Mesenchymal stem cell (in vitro differentiated cells and primary cell): ENCODE measurements at regions not wholly inside any gene's neighbourhood (a gene's known extent, or its start where the extent isn't known, plus 50 kb on each side); places are given as distances from the start of the nearest gene placed in this dataset.
A peak's percentile ranks its signal among the peaks of the same experiment; 100 is the strongest.

Experiments
- DNase-seq: peaks from one replicate; pipeline ENCODE4 v3.0.0-alpha.2; 2013
- H2AFZ ChIP-seq: one replicate; pipeline ENCODE4 v1.6.1; 2013; ENCODE audit warnings: low read depth, mild to moderate bottlenecking, control low read depth, inconsistent platforms, low read length, moderate library complexity
- H2AK5ac ChIP-seq: 2 replicates; pipeline ENCODE4 v1.6.1; 2013; ENCODE audit warnings: low read length, moderate library complexity, mild to moderate bottlenecking, inconsistent platforms; ENCODE audit not compliant: severe bottlenecking
- H2BK120ac ChIP-seq: one replicate; pipeline ENCODE4 v1.6.1; 2013; ENCODE audit warnings: low read depth, mild to moderate bottlenecking, inconsistent platforms, low read length, moderate library complexity
- H2BK12ac ChIP-seq, 2 experiments: one replicate each; pipeline ENCODE4 v1.6.1; 2013; ENCODE audit warnings: inconsistent platforms in 2 of 2, low read length in 2 of 2, mild to moderate bottlenecking in 2 of 2, moderate library complexity in 2 of 2, control low read depth in 1 of 2
- H2BK15ac ChIP-seq: one replicate; pipeline ENCODE4 v1.6.1; 2013; ENCODE audit warnings: mild to moderate bottlenecking, low read depth, inconsistent platforms; ENCODE audit not compliant: poor library complexity, severe bottlenecking
- H2BK5ac ChIP-seq: 2 replicates; pipeline ENCODE4 v1.6.1; 2013; ENCODE audit warnings: low read depth, mild to moderate bottlenecking, low read length, control low read depth, inconsistent platforms; ENCODE audit not compliant: poor library complexity, severe bottlenecking
- H3K14ac ChIP-seq, 2 experiments: one replicate each; pipeline ENCODE4 v1.6.1; 2013; ENCODE audit warnings: inconsistent platforms in 2 of 2, low read length in 2 of 2, control low read depth in 1 of 2, mild to moderate bottlenecking in 1 of 2, moderate library complexity in 1 of 2
- H3K18ac ChIP-seq, 2 experiments: one replicate each; pipeline ENCODE4 v1.6.1; 2013; ENCODE audit warnings: inconsistent platforms in 2 of 2, low read length in 2 of 2, control low read depth in 1 of 2, low read depth in 1 of 2, mild to moderate bottlenecking in 1 of 2
- H3K23ac ChIP-seq, 2 experiments: one replicate each; pipeline ENCODE4 v1.6.1; 2013; ENCODE audit warnings: inconsistent platforms in 2 of 2, low read length in 2 of 2, mild to moderate bottlenecking in 2 of 2, moderate library complexity in 2 of 2, control low read depth in 1 of 2
- H3K27ac ChIP-seq: 2 replicates; pipeline ENCODE4 v1.5.1; 2013; ENCODE audit warnings: mild to moderate bottlenecking, moderate library complexity, low read length, control low read depth, inconsistent platforms; ENCODE audit not compliant: poor library complexity, severe bottlenecking
- H3K27me3 ChIP-seq, 2 experiments: 2 replicates each; pipeline versions ENCODE4 v1.6.1 to v1.7.0; 2013; ENCODE audit warnings: low read length in 2 of 2, mild to moderate bottlenecking in 2 of 2, moderate library complexity in 2 of 2, control low read depth in 1 of 2, inconsistent platforms in 1 of 2; ENCODE audit not compliant: control insufficient read depth in 1 of 2, insufficient read depth in 1 of 2
- H3K36me3 ChIP-seq, 2 experiments: 2 replicates each; pipeline versions ENCODE4 v1.6.1 to v1.7.0; 2013; ENCODE audit warnings: low read length in 2 of 2, control low read depth in 1 of 2, inconsistent platforms in 1 of 2, low read depth in 1 of 2, mild to moderate bottlenecking in 1 of 2; ENCODE audit not compliant: insufficient read depth in 2 of 2, control insufficient read depth in 1 of 2
- H3K4ac ChIP-seq, 2 experiments: one replicate each; pipeline ENCODE4 v1.6.1; 2013; ENCODE audit warnings: inconsistent platforms in 2 of 2, low read length in 2 of 2, mild to moderate bottlenecking in 2 of 2, moderate library complexity in 2 of 2, control low read depth in 1 of 2, low read depth in 1 of 2
- H3K4me1 ChIP-seq: 2 replicates; pipeline ENCODE4 v1.6.1; 2013; ENCODE audit warnings: low read depth, low read length, control low read depth; ENCODE audit not compliant: control insufficient read depth, insufficient read depth
- H3K4me2 ChIP-seq: 2 replicates; pipeline ENCODE4 v1.6.1; 2013; ENCODE audit warnings: low read length, mild to moderate bottlenecking, inconsistent platforms; ENCODE audit not compliant: poor library complexity, severe bottlenecking
- H3K4me3 ChIP-seq, 2 experiments: 2 replicates each; pipeline versions ENCODE4 v1.5.1 to v1.7.0; 2013; ENCODE audit warnings: low read length in 2 of 2, mild to moderate bottlenecking in 2 of 2, control low read depth in 1 of 2, low read depth in 1 of 2; ENCODE audit not compliant: insufficient read depth in 1 of 2
- H3K79me1 ChIP-seq: replicated peaks from 2 replicates; pipeline ENCODE4 v1.6.1; 2013; ENCODE audit warnings: mild to moderate bottlenecking, control low read depth, low read length, inconsistent platforms; ENCODE audit not compliant: poor library complexity, severe bottlenecking
- H3K9ac ChIP-seq: 2 replicates; pipeline ENCODE4 v1.7.0; 2013; ENCODE audit warnings: mild to moderate bottlenecking, low read length, moderate library complexity
- H3K9me3 ChIP-seq: 2 replicates; pipeline ENCODE4 v1.7.0; 2013; ENCODE audit warnings: mild to moderate bottlenecking, low read length; ENCODE audit not compliant: control insufficient read depth
- H4K8ac ChIP-seq: one replicate; pipeline ENCODE4 v1.6.1; 2013; ENCODE audit warnings: inconsistent platforms, mild to moderate bottlenecking, low read length, moderate library complexity
- H4K91ac ChIP-seq: one replicate; pipeline ENCODE4 v1.6.1; 2013; ENCODE audit warnings: mild to moderate bottlenecking, low read length, inconsistent platforms
- WGBS: methylation state at CpG from one replicate; pipeline ENCODE4 v1.1.7; 2013; ENCODE audit warnings: mixed read lengths; 5-methylcytosine and 5-hydroxymethylcytosine counted together

GRCh38 chr10:35924759-35925158 is 282.7 kb upstream of the FZD8 start:
- Histone ChIP-seq H3K36me3 (no peaks in the 10 kb centered on the region), H2BK12ac (peak overlapping the region; percentile 83 to 89), H3K23ac (no peak overlapping the region), H3K9ac (no peak overlapping the region), H4K91ac (no peak overlapping the region), H3K9me3 (no peaks in the 10 kb centered on the region), H3K4me2 (no peak overlapping the region), H4K8ac (no peak overlapping the region), H3K4ac (no peak overlapping the region), H3K27ac (no peak overlapping the region), H3K79me1 (no peaks in the 10 kb centered on the region), H2BK120ac (peak overlapping the region; percentile 77), H2AK5ac (peak overlapping the region; percentile 98), H2BK5ac (peak overlapping the region; percentile 85), H3K14ac (peak overlapping the region in 1 of 2 experiments; percentile 59), H3K4me1 (peaks cover 13% of the 10 kb centered on the region), H3K27me3 (no peaks in the 10 kb centered on the region), H2AFZ (peak overlapping the region; percentile 55), H3K18ac (peak overlapping the region in 1 of 2 experiments; percentile 54), H3K4me3 (no peak overlapping the region), H2BK15ac (no peak overlapping the region)
- DNase-seq, result no peak
- 40% methylated on average over 1 of the region's 1 CpG for WGBS

- Histone ChIP-seq H2BK12ac (no peak overlapping the region), H3K4me3 (no peak overlapping the region), H3K18ac (peak overlapping the region in 1 of 2 experiments; percentile 16), H3K27ac (no peak overlapping the region), H4K8ac (no peak overlapping the region), H3K9ac (no peak overlapping the region), H3K4ac (no peak overlapping the region), H3K23ac (no peak overlapping the region), H3K9me3 (no peaks in the 10 kb centered on the region), H3K14ac (no peak overlapping the region), H3K4me2 (no peak overlapping the region), H2BK5ac (no peak overlapping the region), H2AFZ (no peak overlapping the region), H2AK5ac (no peak overlapping the region), H3K36me3 (no peaks in the 10 kb centered on the region), H3K4me1 (peaks cover 11% of the 10 kb centered on the region), H2BK120ac (no peak overlapping the region), H3K79me1 (no peaks in the 10 kb centered on the region), H3K27me3 (no peaks in the 10 kb centered on the region), H4K91ac (no peak overlapping the region), H2BK15ac (no peak overlapping the region)
- no peak for DNase-seq
- WGBS, result 100% methylated on average over 4 of the region's 4 CpGs
Observed at GRCh38 chr10:35922876-35923600, 280.9 kb upstream of the FZD8 start.

DNA sequence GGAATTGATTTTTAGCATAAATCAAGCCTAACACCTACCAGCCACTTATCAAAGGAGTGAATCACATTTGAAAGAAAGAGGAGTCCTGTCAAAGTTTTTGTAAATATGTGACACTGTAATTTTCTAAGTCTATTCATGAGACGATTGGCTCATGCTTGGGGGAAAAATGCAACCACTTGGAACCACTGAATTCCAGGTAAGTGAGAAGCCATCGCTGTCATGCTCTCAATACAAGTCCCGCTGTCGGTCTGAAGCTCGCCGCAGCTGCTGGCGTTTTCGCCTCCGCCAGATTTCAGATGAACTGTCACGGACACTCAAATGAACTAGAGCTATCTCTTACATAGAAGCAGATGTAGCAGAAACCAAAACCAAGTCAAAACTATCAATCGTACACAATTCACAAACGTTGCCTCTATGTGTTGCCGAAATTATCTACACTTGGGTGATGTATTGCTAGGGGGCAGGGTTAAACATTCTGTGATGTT is 279.8 kb upstream of the FZD8 start:
- H3K23ac ChIP-seq, result no peak overlapping the region
- 99% methylated on average over 10 of the region's 13 CpGs for WGBS

DNA sequence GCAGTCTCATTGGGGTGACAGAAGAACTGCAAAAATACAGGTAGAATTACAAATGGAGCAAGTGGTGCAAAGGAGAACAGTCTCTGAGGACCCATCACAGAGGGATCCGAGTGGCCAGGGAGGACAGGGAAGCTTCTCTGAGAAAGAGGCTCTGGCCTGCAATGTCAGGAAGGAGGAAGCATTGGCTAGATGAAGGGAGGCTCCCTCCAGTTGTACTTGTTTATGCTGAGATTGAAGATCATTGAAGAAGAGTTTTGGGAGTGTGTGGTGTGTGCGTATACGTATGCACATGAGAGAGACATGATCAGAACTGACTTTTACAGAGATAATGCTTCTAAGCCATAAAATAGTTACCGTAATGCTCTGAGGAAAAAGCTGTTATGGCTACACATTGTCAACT is 274.7 kb upstream of the FZD8 start:
- Histone ChIP-seq H3K23ac (no peak overlapping the region), H3K79me1 (no peaks in the 10 kb centered on the region), H3K27ac (no peak overlapping the region), H3K27me3 (no peaks in the 10 kb centered on the region), H3K4me1 (peaks cover 2% of the 10 kb centered on the region), H3K4me3 (no peak overlapping the region), H3K36me3 (no peaks in the 10 kb centered on the region), H2BK120ac (no peak overlapping the region), H4K91ac (no peak overlapping the region), H3K18ac (peak overlapping the region in 1 of 2 experiments; percentile 50), H3K14ac (no peak overlapping the region), H3K9ac (no peak overlapping the region), H2AK5ac (no peak overlapping the region), H3K4ac (no peak overlapping the region), H2BK5ac (no peak overlapping the region), H3K9me3 (no peaks in the 10 kb centered on the region), H2BK15ac (no peak overlapping the region), H2BK12ac (no peak overlapping the region), H3K4me2 (no peak overlapping the region), H4K8ac (no peak overlapping the region), H2AFZ (no peak overlapping the region)
- no peak for DNase-seq
- 89% methylated on average over 3 of the region's 4 CpGs for WGBS

More for the DNA sequence above, 279.8 kb upstream of the FZD8 start:
- Histone ChIP-seq H3K36me3 (no peaks in the 10 kb centered on the region), H4K91ac (no peak overlapping the region), H2BK12ac (no peak overlapping the region), H3K14ac (no peak overlapping the region), H3K4me2 (no peak overlapping the region), H2BK5ac (no peak overlapping the region), H4K8ac (no peak overlapping the region), H3K18ac (no peak overlapping the region), H2BK120ac (no peak overlapping the region), H3K79me1 (no peaks in the 10 kb centered on the region), H3K4ac (no peak overlapping the region), H2AFZ (no peak overlapping the region), H3K9ac (no peak overlapping the region), H2AK5ac (no peak overlapping the region), H2BK15ac (no peak overlapping the region), H3K27ac (no peak overlapping the region), H3K4me3 (no peak overlapping the region), H3K27me3 (no peaks in the 10 kb centered on the region), H3K9me3 (no peaks in the 10 kb centered on the region), H3K4me1 (peaks cover 5% of the 10 kb centered on the region)
- DNase-seq, result no peak
